NCI-H2227 (cell line): ENCODE measurements at regions not wholly inside any gene's neighbourhood (a gene's known extent, or its start where the extent isn't known, plus 50 kb on each side); places are given as distances from the start of the nearest gene placed in this dataset.
"Not testable (repeated sequence)": the region's sequence is repeated elsewhere in the genome, so short reads cannot be mapped to it uniquely, and the experiment has no call there.

Experiments used
- DNase-seq: peaks from one replicate; lab custom pipeline; 2025; ENCODE audit not compliant: unreplicated experiment; lab: John Stamatoyannopoulos, UW

DNA sequence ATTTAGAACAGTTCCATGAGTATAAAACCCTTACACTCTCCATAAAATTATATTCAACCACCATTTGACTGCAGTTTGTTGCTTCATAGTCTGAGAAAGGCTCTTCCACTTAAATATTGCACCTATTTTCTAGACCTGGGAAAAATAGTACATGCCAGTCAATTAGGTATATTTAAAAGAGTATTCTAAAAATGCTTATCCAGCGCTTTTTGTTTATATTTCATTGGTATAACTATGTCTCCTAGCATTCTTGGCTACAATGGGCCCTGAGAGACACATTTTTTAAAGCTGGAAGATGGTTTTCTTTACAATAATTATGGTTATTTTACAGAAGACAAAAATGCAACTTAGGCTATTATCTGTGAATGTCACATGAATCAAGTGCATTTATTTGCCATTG lies 439.4 kb downstream of the KCNJ18 start:
- DNase-seq, result no peak

DNA sequence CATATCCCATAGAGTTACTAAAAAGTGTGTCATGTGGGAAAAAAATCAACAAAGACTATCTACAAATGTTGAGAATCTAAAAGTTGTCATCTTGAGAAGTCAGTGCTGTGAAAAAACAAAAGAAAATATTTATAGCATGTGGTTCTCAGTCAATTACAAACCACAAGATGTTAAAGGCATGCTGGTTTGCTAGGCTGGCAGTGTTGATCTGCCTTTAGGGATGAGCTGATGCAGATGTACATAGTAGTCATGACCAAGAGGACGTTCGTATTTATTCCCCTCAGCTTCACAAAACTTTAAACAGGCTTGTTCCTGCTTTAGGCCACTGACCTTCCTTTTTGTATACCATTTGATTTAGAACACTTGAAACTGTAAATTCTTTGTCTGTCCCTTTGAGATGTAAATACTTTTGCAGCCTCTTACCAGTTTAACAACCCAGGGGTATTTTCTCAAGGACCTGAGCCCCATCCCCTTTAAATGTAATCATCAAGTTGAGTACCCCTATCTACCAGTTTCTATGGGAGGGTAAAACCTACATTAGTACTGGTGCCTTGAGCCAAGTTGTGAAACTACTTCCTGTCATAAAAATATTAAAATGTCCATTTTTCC lies 446.6 kb downstream of the KCNJ18 start:
- no peak for DNase-seq

DNA sequence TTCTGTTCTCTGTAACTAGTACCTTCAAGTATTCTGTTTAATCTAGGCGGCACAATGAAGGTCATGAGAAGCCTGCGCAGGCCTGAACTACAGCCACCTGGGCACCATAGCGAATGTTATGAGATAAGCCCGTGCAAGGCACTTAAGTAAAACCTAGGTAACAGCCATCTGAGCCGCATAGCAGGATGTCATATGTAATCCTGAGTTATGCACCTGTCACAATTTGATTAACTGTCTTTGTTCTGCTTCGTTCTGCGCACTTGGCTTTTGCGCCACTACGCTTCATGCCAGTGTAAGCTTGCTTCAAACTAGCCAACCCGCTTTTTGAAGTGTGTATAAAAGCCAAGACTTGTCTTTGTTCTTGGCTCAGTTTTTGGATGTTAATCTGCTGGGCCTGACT lies 449.8 kb downstream of the KCNJ18 start:
- DNase-seq, result no peak

DNA sequence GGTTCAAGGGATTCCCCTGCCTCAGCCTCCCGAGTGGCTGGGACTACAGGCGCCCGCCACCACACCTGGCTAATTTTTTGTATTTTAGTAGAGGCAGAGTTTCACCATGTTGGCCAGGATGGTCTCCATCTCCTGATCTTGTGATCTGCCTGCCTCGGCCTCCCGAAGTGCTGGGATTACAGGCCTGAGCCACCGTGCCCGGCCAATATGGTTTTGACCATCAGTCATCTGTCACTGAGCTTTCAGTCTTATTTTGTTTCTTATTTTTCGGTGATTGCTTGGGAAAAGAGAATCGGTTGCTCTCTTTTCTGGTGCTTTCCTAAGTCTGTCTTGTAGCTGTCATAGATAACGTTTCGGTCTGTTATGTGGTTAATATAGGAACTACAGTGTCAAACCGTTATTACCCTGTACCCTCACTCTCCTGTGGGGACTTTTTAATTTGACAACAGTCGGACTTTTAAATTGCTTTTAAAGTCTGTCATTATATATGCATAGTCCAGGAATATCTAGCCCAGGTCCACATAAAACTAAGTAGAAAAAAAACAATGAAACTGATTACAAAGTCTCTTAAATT lies 453.4 kb downstream of the KCNJ18 start:
- no peak for DNase-seq

DNA sequence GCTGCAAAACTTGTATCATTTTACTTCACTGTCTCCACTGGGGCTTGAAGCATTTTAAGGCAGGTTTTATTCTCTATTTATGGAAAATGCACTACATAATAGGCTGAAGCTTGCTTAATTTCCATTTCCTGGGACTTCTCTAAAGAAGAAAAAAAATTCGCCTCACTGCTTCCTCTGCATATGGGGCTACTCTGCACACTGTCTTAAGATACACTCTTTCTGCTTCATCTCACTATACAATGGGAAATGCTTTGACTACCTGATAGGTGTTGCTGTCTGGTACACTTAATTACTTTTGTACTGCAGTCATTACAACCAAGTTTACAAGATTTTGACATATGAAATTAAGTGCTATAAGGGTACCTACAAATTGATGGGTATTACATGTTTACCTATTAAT lies 466.0 kb downstream of the KCNJ18 start:
- DNase-seq, result no peak

DNA sequence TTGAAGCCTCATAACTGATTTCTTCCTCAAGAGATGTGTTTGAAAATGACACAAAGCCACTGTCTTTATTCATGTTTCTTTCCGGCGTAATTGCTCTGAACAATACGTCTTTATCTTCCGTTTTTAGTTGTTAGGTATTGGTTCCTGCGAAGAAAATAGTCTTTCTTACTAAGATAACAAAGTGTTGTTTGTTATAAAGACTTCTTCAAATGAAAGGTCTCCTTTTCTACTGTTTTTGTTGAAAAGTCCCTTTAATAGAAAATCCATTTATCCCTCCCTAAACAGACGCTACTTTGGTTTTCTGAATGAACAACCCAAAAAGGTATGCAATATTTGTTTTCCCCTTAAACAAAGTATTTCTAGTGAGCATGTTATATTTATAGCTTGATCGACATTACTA lies 469.1 kb downstream of the KCNJ18 start:
- DNase-seq, result no peak

DNA sequence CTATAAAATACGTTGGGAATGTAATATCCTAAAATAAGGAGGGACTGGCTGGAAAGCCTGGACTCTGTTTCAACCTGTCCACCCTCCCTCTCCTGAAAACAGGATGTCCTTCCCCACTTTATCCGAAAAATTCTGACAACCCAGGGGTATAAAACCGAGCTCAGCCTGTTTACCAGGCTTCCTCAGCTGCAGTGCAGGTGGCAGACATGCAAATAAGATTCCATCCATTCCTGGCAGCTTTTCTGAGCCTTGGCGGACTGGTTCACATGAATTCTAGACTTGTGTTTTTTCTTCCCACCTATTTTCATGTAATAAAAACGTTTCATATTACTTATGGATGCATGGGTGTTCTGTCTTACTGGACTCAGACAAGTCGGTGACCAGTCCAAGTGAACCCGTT lies 479.3 kb downstream of the KCNJ18 start:
- no peak for DNase-seq

DNA sequence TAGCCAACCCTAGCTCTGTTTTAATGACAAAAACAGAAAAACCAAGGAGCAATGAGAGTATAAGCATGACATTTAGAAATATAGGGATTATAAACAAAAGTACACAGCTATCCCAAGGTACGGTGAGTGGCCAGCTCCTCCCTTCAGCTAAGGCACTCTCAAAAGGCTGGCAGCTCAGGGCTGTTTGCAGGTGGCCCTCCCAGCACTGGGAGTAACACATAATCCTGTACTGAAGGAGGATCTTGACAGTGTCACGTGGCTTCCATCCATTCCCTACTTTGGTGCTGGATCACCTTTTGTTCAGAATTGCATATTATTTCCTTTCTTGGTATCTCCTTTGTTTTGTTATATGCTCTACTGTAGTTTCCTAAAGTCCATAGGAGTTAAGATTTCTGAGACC lies 500.8 kb downstream of the KCNJ18 start:
- no peak for DNase-seq

DNA sequence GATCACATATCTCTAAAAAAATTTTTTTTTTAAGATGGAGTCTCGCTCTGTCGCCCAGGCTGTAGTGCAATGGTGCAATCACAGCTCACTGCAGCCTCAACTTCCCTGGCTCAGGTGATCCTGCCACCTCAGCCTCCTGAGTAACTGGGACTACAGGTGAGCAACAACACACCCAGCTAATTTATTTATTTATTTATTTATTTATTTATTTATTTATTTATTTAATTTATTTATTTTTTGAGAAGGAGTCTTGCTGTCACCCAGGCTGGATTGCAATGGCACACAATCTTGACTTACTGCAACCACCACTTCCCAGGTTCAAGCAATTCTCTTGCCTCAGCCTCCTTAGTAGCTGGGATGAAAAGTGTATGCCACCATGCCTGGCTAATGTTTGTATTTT lies 507.9 kb downstream of the KCNJ18 start:
- DNase-seq, result not testable (repeated sequence)

DNA sequence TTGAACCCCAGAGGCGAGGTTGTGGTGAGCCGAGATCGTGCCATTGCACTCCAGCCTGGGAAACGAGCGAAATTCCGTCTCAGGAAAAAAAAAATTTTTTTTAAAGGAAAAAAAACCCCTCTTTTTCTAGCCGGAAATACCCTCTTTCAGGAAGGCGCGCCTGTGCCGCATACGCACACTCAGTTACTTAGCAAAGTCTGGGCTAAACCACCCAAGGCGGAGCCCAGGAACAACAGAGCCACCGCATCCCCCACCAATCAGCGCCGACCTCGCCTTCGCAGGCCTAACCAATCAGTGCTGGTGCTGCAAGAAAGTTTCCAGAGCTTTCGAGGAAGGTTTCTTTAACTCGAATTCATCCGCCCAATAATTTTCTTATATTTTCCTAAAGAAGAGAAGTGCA lies 510.4 kb downstream of the KCNJ18 start:
- DNase-seq, result no peak

DNA sequence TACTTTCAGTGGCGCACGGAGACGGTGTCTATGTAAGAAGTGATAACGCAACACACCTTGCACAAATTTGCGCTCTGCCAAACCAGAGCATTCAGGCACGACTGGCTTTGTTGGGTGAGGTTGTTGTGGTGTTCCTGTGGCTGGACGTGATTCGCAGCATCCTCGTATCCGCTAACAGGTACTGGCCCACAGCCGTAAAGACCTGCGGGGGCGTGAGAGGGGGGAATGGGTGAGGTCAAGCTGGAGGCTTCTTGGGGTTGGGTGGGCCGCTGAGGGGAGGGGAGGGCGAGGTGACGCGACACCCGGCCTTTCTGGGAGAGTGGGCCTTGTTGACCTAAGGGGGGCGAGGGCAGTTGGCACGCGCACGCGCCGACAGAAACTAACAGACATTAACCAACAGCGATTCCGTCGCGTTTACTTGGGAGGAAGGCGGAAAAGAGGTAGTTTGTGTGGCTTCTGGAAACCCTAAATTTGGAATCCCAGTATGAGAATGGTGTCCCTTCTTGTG lies 510.9 kb downstream of the KCNJ18 start:
- no peak for DNase-seq

DNA sequence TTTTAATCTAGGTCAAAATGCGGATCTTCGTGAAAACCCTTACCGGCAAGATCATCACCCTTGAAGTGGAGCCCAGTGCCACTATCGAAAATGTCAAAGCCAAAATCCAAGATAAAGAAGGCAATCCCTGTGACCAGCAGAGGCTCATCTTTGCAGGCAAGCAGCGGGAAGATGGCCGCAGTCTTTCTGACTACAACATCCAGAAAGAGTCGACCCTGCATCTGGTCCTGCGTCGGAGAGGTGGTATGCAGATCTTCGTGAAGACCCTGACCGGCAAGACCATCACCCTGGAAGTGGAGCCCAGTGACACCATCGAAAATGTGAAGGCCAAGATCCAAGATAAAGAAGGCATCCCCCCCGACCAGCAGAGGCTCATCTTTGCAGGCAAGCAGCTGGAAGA lies 511.8 kb downstream of the KCNJ18 start:
- DNase-seq, result not testable (repeated sequence)

DNA sequence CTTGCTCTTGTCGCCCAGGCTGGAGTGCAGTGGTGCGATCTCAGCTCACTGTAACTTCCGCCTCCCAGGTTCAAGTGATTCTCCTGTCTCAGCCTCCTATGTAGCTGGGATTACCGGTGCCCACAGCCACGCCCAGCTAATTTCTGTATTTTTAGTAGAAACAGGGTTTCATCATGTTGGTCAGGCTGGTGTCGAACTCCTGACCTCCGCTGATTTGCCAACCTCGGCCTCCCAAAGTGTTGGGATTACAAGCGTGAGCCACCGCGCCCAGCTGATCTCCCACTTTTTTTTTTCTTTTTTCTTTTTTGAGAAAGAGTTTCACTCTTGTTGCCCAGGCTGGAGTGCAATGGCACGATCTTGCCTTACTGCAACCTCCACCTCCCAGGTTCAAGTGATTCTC lies 517.9 kb downstream of the KCNJ18 start:
- not testable (repeated sequence) for DNase-seq

DNA sequence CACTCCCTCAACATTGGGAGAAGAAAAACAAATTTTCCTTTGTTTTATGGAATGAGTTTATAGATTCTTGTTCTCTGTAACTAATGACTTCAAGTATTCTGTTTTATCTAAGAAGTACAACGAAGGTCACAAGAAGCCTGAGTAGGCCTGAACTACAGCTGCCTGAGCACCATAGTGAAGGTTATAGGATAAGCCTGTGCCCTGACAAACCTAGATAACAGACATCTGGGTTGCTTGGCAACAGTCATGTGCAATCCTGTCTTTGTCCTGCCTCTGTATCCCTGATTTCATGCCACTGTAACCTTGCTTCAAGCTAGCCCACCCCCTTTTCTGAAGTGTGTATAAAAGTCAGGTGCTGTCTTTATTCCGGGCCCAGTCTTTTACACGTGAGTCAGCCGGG lies 520.8 kb downstream of the KCNJ18 start:
- not testable (repeated sequence) for DNase-seq

DNA sequence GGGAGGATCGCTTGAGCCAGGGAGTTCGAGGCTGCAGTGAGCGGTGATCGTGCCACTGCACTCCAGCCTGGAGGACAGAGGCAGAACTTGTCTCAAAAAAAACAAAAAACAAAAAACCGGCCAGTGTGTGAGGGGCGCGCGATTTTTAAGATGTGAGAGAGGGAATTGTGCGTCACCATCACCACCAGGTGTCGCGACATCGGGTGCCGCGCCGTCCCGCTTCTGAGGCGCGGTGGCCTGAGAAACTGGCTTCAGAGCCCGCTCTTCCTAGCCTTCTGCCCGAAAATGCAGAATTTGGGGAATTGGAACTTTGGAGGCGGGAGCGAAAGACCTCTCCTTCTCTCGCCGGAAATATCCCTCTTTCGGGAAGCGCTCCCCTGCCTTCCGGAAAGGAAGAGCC lies 524.8 kb downstream of the KCNJ18 start:
- DNase-seq, result no peak

DNA sequence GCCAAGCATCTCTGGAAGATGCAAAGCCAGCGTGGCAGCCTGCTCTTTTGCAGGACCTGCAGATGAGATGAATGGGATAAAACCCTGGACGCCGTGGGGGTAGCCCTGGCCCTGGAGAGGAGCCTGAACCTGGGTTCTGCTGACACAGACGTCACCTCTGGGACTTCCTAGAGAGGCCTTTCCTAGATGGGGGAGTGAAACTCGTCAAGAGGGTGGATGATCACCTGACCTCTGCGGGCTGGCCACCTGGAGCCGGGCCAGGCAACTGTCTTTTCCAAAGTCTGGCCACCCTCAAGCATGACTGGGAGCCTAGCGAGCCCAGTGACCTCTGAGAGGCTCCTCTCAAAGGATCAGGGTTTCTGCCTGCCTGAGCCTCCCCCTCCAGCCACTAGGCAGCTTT lies 529.0 kb downstream of the KCNJ18 start:
- DNase-seq, result no peak

DNA sequence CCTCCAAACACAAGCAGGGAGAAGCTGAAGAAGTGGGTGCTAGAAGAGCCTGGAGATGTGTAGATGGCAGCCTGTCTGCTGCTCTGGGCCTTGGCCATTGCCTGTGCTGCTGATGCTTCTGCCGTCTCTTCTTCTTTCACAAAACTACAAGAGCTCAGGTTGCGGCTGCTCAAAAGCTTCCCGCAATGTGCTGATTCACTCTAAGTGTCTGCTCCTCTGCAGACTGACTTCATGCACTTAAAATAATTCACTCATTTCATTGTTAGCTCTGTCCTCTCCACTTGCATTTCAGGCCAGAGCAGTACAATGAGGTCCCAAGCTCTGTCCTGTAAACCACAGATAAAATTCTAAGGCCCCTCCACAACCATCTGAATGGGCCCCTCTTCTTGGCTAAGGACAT lies 534.2 kb downstream of the KCNJ18 start:
- DNase-seq, result not testable (repeated sequence)

DNA sequence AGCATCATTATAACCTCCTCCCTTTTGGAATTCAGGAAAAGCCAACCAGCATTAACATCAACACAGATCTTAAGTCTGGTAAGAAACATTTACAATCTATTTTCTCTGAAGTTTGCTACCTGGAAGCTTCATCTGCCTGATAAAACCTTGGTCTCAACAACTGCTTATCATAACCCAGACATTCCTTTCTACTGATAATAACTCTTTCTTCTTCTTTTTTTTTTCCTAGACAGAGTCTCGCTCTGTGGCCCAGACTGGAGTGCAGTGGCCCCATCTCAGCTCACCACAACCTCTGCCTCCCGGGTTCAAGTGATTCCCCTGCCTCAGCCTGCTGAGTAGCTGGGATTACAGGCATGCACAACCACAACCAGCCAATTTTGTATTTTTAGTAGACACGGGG lies 534.6 kb downstream of the KCNJ18 start:
- DNase-seq, result not testable (repeated sequence)

DNA sequence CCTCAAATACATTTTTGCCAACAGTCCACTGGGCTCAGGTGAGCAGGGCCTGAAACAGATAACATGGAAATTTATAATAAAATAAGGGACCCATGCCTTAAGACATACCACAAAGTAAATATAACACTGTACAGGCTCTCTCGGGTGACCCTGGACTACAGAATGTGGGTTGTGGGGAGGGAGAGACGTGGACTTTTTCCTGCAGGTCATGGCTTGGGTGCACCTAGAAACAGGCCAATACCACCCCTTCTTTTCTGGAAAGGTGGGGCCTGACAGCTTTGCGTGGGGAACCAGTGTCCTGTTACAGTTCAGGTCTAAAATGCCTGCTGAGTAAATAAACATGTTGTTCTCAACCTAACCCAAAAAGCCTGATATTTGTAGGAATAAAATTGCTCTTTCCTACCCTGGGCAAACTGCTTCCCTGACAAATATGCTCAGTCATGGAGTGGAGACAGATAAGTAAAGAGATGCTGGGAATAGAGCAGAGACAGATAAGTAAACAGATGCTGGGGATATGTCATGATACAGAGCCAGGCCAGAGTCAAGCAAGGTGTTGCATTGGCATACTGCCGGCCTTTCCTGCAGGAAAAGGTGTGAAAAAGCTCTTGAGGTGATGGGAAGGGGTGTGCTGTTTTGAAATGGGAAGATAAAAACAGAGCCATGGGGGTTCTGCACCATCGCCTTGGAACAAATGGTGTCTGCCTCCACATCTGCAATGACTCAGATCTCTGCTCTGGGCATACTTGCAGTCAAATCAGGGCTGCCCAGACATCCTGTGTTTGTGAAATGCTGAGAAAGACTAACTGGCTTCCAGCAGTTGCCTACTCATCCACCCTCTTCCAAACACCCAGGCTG lies 535.6 kb downstream of the KCNJ18 start:
- not testable (repeated sequence) for DNase-seq

DNA sequence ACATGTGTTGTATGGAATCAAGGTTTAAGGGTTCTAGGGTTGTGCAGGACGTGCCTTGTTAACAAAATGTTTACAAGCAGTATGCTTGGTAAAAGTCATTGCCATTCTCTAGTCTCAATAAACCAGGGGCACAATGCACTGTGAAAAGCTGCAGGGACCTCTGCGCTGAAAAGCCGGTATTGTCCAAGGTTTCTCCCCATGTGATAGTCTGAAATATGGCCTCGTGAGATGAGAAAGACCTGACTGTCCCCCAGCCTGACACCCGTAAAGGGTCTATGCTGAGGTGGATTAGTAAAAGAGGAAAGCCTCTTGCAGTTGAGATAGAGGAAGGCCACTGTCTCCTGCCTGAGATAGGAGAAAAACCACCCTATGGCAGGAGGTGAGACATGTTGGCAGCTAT lies 537.5 kb downstream of the KCNJ18 start:
- not testable (repeated sequence) for DNase-seq

DNA sequence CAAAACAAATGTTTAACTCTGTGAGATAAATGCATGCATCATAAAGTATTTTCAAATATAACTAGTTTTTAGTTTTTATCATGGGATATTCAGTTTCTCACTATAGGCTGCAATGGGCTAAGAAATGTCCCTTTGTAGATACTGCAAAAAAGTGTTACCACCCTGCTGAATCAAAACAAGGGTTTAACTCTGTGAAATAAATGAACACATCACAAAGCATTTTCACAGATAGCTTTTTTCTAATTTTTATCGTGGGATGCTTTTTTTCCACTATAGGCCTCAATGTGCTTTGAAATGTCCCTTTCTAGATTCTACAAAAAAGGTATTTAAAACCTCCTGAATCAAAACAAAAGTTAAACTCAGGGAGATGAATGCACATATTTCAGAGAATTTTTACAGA lies 541.1 kb downstream of the KCNJ18 start:
- no peak for DNase-seq

DNA sequence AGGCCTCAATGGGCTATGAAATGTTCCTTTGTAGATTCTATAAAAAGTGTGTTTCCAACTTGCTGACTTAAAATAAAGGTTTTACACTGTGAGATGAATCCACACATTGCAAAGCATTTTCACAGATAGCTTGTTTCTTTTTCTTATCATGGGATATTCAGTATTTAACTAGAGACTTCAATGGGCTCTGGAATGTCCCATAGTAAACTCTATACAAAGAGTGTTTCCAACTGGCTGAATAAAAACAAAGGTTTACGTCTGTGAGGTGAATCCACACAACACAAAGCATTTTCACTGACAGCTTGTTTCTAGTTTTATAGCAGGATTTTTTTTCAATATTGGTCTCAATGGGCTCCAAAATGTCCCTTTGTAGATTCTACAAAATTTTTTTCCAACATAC lies 550.1 kb downstream of the KCNJ18 start:
- no peak for DNase-seq
